ENCODE measurements at regions not wholly inside any gene's neighbourhood (a gene's known extent, or its start where the extent isn't known, plus 50 kb on each side); places are given as distances from the start of the nearest gene placed in this dataset.

GRCh38 chr5:67268231-67269021 is 71.8 kb upstream of the CD180 start:
- DNase-seq (ENCODE audit: extremely low spot score, unreplicated experiment) = peak; percentile 94
- no peaks in the 10 kb centered on the region for H3K27me3 Mint-ChIP-seq (ENCODE audit: unreplicated experiment)
- H3K4me3 Mint-ChIP-seq (ENCODE audit: unreplicated experiment) = no peak overlapping the region
- H3K4me1 Mint-ChIP-seq (ENCODE audit: unreplicated experiment) = peaks cover 20% of the 10 kb centered on the region
- no peak overlapping the region for H3K27ac Mint-ChIP-seq (ENCODE audit: unreplicated experiment)
- H3K9me3 Mint-ChIP-seq (ENCODE audit: unreplicated experiment) = no peaks in the 10 kb centered on the region
- no peaks in the 10 kb centered on the region for H3K36me3 Mint-ChIP-seq (ENCODE audit: unreplicated experiment)
- no peak for TF ChIP-seq CTCF (IDR thresholded peaks at IDR 0.05)

GRCh38 chr5:67267512-67268216 is 71.1 kb upstream of the CD180 start:
- H3K36me3 Mint-ChIP-seq (ENCODE audit: unreplicated experiment) = no peaks in the 10 kb centered on the region
- DNase-seq (ENCODE audit: extremely low spot score, unreplicated experiment) = no peak
- no peaks in the 10 kb centered on the region for H3K9me3 Mint-ChIP-seq (ENCODE audit: unreplicated experiment)
- TF ChIP-seq CTCF (IDR thresholded peaks at IDR 0.05) = no peak
- no peaks in the 10 kb centered on the region for H3K27me3 Mint-ChIP-seq (ENCODE audit: unreplicated experiment)
- H3K4me1 Mint-ChIP-seq (ENCODE audit: unreplicated experiment) = peaks cover 25% of the 10 kb centered on the region
- H3K4me3 Mint-ChIP-seq (ENCODE audit: unreplicated experiment) = no peak overlapping the region
- no peak overlapping the region for H3K27ac Mint-ChIP-seq (ENCODE audit: unreplicated experiment)

GRCh38 chr5:67266654-67267350 is 70.2 kb upstream of the CD180 start:
- no peak overlapping the region for H3K27ac Mint-ChIP-seq (ENCODE audit: unreplicated experiment)
- no peak for DNase-seq (ENCODE audit: extremely low spot score, unreplicated experiment)
- H3K9me3 Mint-ChIP-seq (ENCODE audit: unreplicated experiment) = no peaks in the 10 kb centered on the region
- no peaks in the 10 kb centered on the region for H3K36me3 Mint-ChIP-seq (ENCODE audit: unreplicated experiment)
- no peak overlapping the region for H3K4me3 Mint-ChIP-seq (ENCODE audit: unreplicated experiment)
- H3K4me1 Mint-ChIP-seq (ENCODE audit: unreplicated experiment) = peaks cover 24% of the 10 kb centered on the region
- TF ChIP-seq CTCF (IDR thresholded peaks at IDR 0.05) = no peak
- no peaks in the 10 kb centered on the region for H3K27me3 Mint-ChIP-seq (ENCODE audit: unreplicated experiment)

GRCh38 chr5:67265951-67266350 is 69.4 kb upstream of the CD180 start:
- H3K4me1 Mint-ChIP-seq (ENCODE audit: unreplicated experiment) = peaks cover 24% of the 10 kb centered on the region
- no peaks in the 10 kb centered on the region for H3K27me3 Mint-ChIP-seq (ENCODE audit: unreplicated experiment)
- H3K9me3 Mint-ChIP-seq (ENCODE audit: unreplicated experiment) = no peaks in the 10 kb centered on the region
- H3K36me3 Mint-ChIP-seq (ENCODE audit: unreplicated experiment) = no peaks in the 10 kb centered on the region
- H3K4me3 Mint-ChIP-seq (ENCODE audit: unreplicated experiment) = no peak overlapping the region
- H3K27ac Mint-ChIP-seq (ENCODE audit: unreplicated experiment) = no peak overlapping the region
- no peak for DNase-seq (ENCODE audit: extremely low spot score, unreplicated experiment)
- no peak for TF ChIP-seq CTCF (IDR thresholded peaks at IDR 0.05)

All from osteocyte (in vitro differentiated cells).